AG09319 (cell line): ENCODE measurements at regions not wholly inside any gene's neighbourhood (a gene's known extent, or its start where the extent isn't known, plus 50 kb on each side); places are given as distances from the start of the nearest gene placed in this dataset.

ENCODE experiments used
- DNase-seq: peaks from one replicate; pipeline ENCODE4 v3.0.0-alpha.2; 2010; ENCODE audit warnings: low read depth; ENCODE audit errors: extremely low read depth
- CTCF ChIP-seq: IDR thresholded peaks from 2 replicates; pipeline ENCODE4 v1.5.1; 2011; ENCODE audit warnings: low read depth, mild to moderate bottlenecking, inconsistent platforms, low read length, moderate library complexity

GRCh38 chr4:110977554-110977953 lies 354.7 kb upstream of the PITX2 start:
- DNase-seq, result no peak
- TF ChIP-seq CTCF, result no peak

- DNase-seq, result no peak
- TF ChIP-seq CTCF, result no peak
Observed at GRCh38 chr4:110978761-110979160, 355.9 kb upstream of the PITX2 start.

- DNase-seq, result no peak
- TF ChIP-seq CTCF, result no peak
Observed at GRCh38 chr4:110982486-110982885, 359.6 kb upstream of the PITX2 start.

- DNase-seq, result no peak
Observed at GRCh38 chr4:110988722-110989121, 365.8 kb upstream of the PITX2 start.

GRCh38 chr4:110989125-110989524 lies 366.2 kb upstream of the PITX2 start:
- TF ChIP-seq CTCF, result no peak
- no peak for DNase-seq

More at GRCh38 chr4:110988722-110989121, 365.8 kb upstream of the PITX2 start:
- no peak for TF ChIP-seq CTCF

GRCh38 chr4:110994781-110995180 lies 371.9 kb upstream of the PITX2 start:
- no peak for TF ChIP-seq CTCF
- DNase-seq, result no peak

GRCh38 chr4:110998320-110998719 lies 375.4 kb upstream of the PITX2 start:
- DNase-seq, result no peak
- TF ChIP-seq CTCF, result no peak
